NCI-H524 treated with DMSO at 0.1 percent for 48 hours (cell line): ENCODE measurements at regions not wholly inside any gene's neighbourhood (a gene's known extent, or its start where the extent isn't known, plus 50 kb on each side); places are given as distances from the start of the nearest gene placed in this dataset.

Source experiments
- DNase-seq: peaks from one replicate; lab custom pipeline; 2025; lab: John Stamatoyannopoulos, UW

GRCh38 chr3:144079634-144080033 is 108.0 kb downstream of the DIPK2A start:
- DNase-seq: no peak

- DNase-seq: no peak
These were observed 113.3 kb downstream of the DIPK2A start for GRCh38 chr3:144084929-144085328.

DNA sequence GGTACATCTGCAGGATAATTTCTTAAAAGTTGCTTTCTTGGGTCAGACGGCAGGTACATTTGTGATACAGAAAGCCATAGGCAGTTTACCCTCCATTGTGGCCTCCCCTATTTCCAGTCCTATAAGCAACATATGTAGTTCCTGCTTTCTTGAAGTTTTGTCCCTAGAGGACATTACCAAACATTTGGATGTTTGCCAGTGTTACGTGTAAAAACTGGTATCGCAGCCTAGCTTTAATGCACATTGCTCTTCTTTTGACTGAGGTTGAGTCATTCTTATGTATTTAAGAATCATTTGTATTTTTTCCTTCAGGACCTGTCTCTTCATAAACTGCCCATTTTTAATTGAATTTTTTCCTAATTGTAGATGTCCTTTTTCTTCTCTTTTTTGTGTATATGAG is 114.3 kb downstream of the DIPK2A start:
- DNase-seq: no peak

DNA sequence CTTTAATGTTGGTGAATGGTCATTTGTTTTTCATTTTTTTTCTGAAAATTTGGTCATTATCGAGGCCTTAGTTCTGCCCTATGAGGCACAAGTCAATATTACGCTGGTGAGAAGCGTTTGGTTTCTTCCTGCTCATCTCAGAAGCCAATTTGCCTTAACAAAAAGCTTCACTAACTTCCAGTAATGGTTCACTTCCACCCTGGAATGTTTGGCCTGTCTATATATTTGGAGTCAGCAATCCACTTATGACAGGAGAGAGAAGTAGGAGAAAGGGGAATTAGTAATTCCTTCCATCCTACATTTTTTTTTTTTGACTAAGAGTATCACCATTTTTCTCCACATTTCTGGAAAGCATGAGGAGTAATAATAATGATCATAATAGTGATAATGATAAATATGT is 124.4 kb downstream of the DIPK2A start:
- DNase-seq: no peak

- DNase-seq: no peak
These were observed 125.5 kb downstream of the DIPK2A start for GRCh38 chr3:144097163-144097562.

DNA sequence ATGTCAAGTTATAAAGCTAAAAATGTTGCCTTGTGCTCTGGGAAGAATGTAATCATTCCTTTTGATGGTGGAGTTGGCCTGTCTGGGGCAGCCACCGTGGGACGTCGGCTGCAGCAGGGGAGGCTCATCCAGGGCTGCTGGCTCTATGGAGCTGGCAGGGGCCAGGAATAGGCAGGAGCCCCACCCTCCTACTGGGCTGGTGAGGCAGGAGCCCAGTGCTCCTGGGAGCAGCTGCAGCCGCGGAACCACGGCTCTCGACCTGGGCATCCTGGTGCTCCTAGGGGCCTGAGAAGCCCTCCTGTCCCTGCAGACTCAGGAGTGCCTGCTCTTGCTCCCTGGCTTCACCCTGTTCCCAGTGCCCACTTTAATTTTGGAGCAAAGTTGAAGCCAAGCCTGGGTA is 127.1 kb downstream of the DIPK2A start:
- no peak for DNase-seq

- no peak for DNase-seq
These were observed 130.8 kb downstream of the DIPK2A start for GRCh38 chr3:144102421-144102820.

DNA sequence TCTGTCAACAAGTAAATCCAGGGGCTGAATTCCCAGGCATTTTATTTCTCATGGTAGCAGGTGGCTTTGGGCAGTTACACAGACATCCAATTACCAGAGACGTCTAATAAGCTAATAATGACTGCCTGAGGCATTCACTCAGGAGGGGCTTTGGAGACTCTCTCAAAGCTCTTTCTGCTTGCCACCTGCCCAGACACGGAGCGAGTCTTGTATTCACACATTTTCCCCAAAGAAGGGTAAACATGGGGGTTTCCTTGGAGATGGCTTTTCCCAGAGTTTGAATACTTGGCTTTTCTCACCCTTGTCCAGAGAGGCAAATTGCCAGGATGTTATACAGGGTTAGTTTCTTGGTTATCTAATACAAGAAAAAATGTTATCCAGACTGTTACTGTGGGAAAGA is 132.6 kb downstream of the DIPK2A start:
- DNase-seq: peak; percentile 72

- DNase-seq: no peak
These were observed 133.1 kb downstream of the DIPK2A start for GRCh38 chr3:144104679-144105078.

- DNase-seq: no peak
These were observed 133.9 kb downstream of the DIPK2A start for GRCh38 chr3:144105542-144105941.

DNA sequence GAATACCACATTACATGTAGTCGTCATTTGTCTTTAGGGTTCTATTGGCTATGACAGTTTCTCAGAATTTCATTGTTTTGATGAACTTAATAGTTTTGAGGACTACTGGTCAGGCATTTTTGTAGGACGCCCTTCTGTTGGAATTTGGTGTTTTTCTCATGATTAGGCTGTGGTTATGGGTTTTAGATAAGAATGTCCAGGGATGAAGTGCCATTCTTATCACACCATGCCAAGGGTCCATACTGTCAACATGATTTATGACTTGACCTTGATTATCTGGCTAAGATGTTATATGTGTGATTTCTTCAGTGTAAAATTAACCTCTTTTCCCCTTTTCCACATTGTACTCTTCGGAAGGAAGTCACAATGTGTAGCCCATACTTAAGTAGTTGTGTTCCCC is 135.3 kb downstream of the DIPK2A start:
- DNase-seq: no peak

DNA sequence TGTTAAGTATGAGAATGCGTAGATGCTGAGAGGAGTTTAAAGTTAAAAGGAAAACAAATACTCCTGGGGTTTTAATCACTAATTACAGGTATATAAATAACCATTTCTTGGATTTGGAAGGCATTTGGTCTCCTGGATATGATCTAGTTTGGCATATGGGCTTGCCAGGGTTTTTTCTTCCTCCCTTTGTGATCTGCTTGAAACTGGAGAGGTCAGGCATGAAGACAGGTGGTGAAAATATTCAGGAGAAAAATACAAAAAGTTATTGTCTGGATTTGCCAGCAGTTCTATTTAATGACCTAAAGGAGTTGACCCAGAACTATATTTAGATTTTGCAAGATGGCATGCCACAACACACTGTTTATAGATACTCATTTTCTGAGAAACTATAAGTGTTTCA is 136.3 kb downstream of the DIPK2A start:
- peak; percentile 42 for DNase-seq

GRCh38 chr3:144109944-144110343 is 138.3 kb downstream of the DIPK2A start:
- no peak for DNase-seq

DNA sequence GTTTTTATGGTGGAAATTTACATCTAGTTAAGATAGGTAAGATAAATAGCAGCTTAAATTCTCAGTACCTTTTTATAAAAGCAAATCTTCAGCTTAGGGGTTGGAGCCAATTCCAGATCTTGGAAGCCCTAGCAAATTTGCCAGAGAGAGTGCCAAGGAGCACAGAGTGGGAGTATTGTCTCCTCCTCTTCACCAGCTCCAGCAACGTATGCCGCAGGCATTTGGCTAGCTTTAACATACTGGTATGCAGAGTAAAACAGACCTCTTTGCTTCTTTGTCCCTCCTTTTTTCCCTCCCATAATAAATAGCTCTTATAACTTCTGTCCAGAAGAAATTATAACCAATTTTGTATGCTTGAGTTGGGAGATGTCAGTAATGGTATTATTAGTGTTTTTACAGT is 140.4 kb downstream of the DIPK2A start:
- no peak for DNase-seq

- no peak for DNase-seq
These were observed 140.8 kb downstream of the DIPK2A start for GRCh38 chr3:144112437-144112836.

DNA sequence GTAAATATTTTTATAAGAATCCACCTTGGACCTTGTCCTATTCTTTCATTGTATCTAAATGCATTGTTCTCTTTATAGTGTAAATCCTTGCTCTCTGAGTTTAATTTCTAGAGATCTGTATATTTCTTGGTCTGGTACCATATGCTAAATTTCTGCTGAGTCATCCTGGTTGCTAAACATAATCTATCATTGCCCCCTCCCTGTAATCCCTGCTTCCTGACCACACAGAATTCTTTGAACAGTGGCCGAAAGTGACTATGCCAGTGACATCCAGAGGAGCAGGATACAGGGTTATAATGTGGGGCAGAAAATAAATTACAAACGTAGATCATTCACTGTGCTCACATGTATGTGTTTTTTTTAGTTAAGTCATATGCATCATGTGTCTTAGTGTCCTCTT is 143.1 kb downstream of the DIPK2A start:
- DNase-seq: no peak

DNA sequence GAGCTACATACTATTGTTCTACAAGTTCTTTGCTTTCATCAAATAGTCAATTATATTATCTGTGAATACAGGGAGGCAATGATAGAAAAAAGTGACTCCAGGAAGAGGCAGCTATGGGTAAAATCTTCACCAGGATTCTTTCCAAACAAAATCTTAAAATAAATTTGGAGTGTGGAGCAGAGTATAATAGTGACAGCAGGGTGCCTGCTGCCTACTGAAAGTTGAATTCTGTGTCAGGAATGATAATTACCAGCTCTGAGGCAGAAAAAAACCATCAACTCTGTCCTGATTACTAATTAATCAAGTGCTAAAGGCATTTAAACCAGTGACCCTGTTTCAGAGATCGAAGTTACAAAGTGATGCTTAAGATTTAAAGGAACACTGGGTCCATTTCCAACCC is 148.0 kb downstream of the DIPK2A start:
- no peak for DNase-seq

DNA sequence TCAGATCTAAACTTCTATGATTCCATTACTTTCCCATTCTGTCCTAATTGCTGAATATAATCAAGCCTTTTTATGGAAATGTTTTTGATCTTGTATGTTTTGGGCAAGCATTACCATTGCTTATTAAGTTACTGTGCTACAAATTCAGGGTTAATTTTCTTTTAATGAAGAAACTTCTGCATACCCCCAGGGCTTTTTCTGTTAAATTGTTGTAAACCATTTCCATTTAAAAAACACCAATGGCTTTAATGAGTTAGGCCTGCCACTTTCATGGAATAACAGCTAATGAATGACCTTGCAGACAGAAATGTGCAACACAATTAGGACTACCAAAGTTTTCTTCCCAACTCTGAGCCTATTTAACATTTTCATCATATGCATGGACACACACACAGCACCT is 150.0 kb downstream of the DIPK2A start:
- no peak for DNase-seq

DNA sequence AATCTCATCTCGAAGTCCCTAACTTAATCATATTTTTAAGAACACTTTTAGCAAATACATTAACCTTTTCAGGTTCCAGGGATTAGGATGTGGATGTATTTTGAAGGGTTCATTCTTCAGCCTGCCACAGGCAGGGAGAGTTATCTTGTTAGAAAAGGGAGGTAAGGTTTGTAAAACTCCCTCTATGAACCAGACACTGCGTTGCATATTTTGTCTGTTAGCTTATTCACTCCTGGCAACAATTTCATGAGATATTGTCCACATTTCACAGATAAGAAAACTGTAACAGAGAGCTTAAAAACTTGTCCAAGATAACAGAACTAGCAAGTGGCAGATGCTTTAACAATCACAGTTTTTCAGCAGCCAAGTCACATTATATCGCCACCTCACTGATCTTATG is 155.4 kb downstream of the DIPK2A start:
- no peak for DNase-seq

GRCh38 chr3:144127700-144128099 is 156.1 kb downstream of the DIPK2A start:
- peak; percentile 56 for DNase-seq

DNA sequence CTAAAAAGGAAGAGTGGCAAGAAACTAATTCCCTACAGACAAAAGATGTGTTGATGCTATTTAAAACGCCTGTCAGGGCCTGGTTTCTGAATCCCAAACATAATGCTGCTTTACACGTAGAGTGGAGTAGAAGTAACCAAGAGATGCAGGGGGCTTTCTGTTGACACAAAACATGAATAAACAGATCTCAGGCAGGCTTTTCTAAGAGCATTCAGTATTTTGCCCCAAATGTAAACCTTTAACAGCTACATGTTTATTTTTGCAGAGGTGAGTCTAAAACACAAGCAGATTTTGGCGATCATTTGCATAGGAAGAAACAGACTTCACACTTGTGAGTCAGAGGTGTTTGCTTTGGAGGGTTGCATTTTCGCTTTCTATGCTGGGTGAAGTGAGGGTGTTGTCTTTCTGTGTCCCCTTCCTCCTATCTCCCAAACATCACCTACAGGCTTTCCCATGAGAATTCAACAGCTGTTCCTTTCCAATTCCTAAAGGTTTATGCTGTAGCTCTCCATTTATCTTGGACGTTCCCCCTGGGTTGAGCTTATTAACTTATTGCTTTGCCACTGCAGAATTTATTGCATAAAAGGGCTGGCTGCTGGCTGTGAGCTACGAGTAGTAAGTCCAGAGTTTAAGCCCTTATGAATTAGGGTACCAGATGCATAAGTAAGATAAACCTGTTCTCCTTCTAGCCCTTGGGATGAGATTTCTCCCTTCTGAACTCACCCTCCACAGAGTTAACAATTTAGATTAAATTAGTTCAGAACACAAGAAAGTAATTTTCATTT is 156.7 kb downstream of the DIPK2A start:
- peak; percentile 86 for DNase-seq

- peak; percentile 73 for DNase-seq
These were observed 158.1 kb downstream of the DIPK2A start for GRCh38 chr3:144129536-144130214.

GRCh38 chr3:144141074-144141473 is 169.5 kb downstream of the DIPK2A start:
- DNase-seq: no peak

- no peak for DNase-seq
These were observed 169.9 kb downstream of the DIPK2A start for GRCh38 chr3:144141496-144141895.
